Psoas muscle (tissue), 7 donors: ENCODE measurements at regions not wholly inside any gene's neighbourhood (a gene's known extent, or its start where the extent isn't known, plus 50 kb on each side); places are given as distances from the start of the nearest gene placed in this dataset.
"Not testable (repeated sequence)": the region's sequence is repeated elsewhere in the genome, so short reads cannot be mapped to it uniquely, and the experiment has no call there.

Source experiments
- ATAC-seq, 4 donors: fragments of 200-7000 bp; cut with Tn5 transposase; one replicate each; pipeline ENCODE4 v1.9.1; 2020; ENCODE audit warnings: moderate library complexity in 3 of 4, mild to moderate bottlenecking in 2 of 4
- DNase-seq, 2 donors: peaks; one replicate each; pipeline ENCODE4 v3.0.0-alpha.2; 2020
- H3K27ac ChIP-seq: fragments of 200-600 bp; one replicate; pipeline ENCODE4 v1.8.0; 2022
- H3K27me3 ChIP-seq, 3 donors: fragments of 200-600 bp in 1 of 3; one replicate each; pipeline versions ENCODE4 v1.6.1 to v1.8.0; 2013 to 2022; ENCODE audit warnings: low read length in 2 of 3, mild to moderate bottlenecking in 2 of 3, moderate library complexity in 1 of 3; ENCODE audit not compliant: insufficient read depth in 3 of 3
- H3K36me3 ChIP-seq, 2 donors: fragments of 200-600 bp in 1 of 2; one replicate each; pipeline versions ENCODE4 v1.6.1 to v1.8.0; 2013 to 2022; ENCODE audit warnings: low read depth in 1 of 2, mild to moderate bottlenecking in 1 of 2, moderate library complexity in 1 of 2; ENCODE audit not compliant: insufficient read depth in 1 of 2
- H3K4me1 ChIP-seq: fragments of 200-600 bp; one replicate; pipeline ENCODE4 v1.8.0; 2022
- H3K4me3 ChIP-seq: fragments of 200-600 bp; one replicate; pipeline ENCODE4 v1.8.0; 2022; ENCODE audit warnings: mild to moderate bottlenecking
- H3K9me3 ChIP-seq: fragments of 200-600 bp; one replicate; pipeline ENCODE4 v1.8.0; 2022
- WGBS, 3 donors: extraction: QIAGEN DNeasy Blood & Tissue Kit; methylation state at CpG; one replicate each; pipeline versions ENCODE4 v1.1.6 to v1.1.7; 2013; 5-methylcytosine and 5-hydroxymethylcytosine counted together
- intact Hi-C, 2 donors: fragments of 100-400 bp; cut with DNase I; formaldehyde crosslinking; loops; one replicate each; pipeline versions ENCODE4 v1.11.0 to v1.14.2; 2022
- TF ChIP-seq, protein P1 (sequence below): fragments of 200-600 bp; IDR thresholded peaks from one replicate; pipeline ENCODE4 v1.8.0; 2022; ENCODE audit warnings: antibody characterized with exemption
- donor health status: healthy with polysubstance abuse.
- donor health status: DM: no; HTN: no; CAD: no; lungs with moderate emphysema.
- donor health status: Bipolar disorder and iron deficiency.
- donor health status: healthy.
- donor health status: DM: yes; HTN: yes; CAD: no.
- donor health status: DM: no; HTN: no; CAD: no.
- donor health status: DM: yes; HTN: yes; CAD: no.

DNA sequence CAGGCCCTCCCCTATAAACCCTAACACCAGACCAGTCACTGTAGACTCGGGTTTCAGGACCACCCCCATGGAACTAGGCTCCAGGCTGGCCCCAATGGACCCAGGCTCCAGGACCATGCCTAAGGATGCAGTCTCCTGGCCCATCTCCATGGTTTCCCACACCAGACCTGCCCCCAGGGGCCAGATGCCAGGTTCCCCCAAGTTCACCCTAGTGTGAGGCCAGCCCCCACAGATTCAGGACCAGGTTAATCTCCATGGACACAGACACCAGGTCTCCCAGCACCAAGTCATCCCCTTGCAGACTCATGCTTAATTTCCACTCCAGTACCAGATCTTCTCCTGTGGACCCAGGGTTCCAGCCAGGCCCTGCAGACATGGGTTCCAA, 103.8 kb upstream of the LANCL2 start:
- H3K4me1 ChIP-seq, result no peaks in the 10 kb centered on the region
- no peaks in the 10 kb centered on the region for H3K9me3 ChIP-seq
- ATAC-seq, result no peak
- intact Hi-C loops, result no loop called here
- WGBS, 3 donors, result 71 to 93% (median 92%) methylated on average over 1 of the region's 1 CpG
- H3K27ac ChIP-seq, result no peak overlapping the region
- TF ChIP-seq, protein P1, sequence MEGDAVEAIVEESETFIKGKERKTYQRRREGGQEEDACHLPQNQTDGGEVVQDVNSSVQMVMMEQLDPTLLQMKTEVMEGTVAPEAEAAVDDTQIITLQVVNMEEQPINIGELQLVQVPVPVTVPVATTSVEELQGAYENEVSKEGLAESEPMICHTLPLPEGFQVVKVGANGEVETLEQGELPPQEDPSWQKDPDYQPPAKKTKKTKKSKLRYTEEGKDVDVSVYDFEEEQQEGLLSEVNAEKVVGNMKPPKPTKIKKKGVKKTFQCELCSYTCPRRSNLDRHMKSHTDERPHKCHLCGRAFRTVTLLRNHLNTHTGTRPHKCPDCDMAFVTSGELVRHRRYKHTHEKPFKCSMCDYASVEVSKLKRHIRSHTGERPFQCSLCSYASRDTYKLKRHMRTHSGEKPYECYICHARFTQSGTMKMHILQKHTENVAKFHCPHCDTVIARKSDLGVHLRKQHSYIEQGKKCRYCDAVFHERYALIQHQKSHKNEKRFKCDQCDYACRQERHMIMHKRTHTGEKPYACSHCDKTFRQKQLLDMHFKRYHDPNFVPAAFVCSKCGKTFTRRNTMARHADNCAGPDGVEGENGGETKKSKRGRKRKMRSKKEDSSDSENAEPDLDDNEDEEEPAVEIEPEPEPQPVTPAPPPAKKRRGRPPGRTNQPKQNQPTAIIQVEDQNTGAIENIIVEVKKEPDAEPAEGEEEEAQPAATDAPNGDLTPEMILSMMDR, result no peak
- no peak overlapping the region for H3K4me3 ChIP-seq
- H3K27me3 ChIP-seq, result no peaks in the 10 kb centered on the region
- no peaks in the 10 kb centered on the region for H3K36me3 ChIP-seq
- no peak for DNase-seq

DNA sequence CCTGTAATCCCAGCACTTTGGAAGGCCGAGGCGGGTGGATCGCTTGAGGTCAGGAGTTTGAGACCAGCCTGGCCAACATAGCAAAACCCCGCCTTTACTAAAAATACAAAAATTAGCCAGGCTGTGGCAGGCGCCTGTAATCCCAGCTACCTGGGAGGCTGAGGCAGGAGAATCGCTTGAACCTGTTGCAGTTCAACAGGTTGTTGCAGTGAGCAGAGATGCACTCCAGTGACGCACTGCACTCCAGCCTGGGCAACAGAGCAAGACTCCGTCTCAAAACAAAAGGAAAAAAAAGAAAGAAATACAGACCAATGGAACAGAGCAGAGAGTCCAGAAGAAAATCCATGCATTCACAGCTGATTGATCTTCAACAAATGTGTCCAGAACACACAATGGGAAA, 99.8 kb upstream of the LANCL2 start:
- H3K36me3 ChIP-seq, H3K9me3 ChIP-seq, H3K4me3 ChIP-seq, intact Hi-C loops, ATAC-seq, H3K27me3 ChIP-seq, H3K27ac ChIP-seq, H3K4me1 ChIP-seq, DNase-seq: not testable (repeated sequence)
- WGBS, 3 donors, result 89 to 92% (median 91%) methylated on average over 8 of the region's 8 CpGs

DNA sequence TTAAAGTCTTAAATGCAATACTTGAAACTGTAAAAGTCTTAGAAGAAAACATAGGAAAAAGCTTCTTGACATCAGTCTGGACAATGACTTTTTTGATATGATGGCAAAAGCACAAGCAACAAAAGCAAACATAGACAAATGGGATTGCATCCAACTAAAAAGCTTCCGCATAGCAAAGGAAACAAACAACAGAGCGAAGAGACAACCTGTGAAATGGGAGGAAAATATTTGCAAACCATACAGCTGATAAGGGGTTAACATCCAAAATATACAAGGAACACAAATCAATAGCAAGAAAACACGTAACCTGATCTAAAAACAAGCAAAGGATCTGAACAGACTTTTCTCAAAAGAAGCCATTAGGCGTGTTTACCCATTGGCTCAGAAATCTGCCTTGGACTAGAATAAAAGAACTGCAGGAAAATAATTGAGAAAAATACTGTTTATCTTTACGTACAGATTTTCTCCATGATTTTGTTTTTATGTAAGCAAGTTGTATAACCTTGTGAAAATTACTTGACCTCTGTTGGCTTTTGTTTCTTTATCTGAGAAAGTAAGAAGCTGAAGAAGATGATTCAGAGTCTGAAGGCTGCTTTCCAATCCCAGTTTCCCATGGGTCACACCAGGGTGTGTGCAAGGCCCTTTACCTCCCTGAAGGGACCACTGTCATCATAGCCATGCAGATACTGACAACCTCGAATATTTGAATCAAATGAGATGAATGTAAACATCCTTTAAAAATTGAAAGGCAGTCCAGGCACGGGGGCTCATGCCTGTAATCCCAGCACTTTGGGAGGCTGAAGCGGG, 99.1 kb upstream of the LANCL2 start:
- Histone ChIP-seq H3K27me3 (no peaks in the 10 kb centered on the region), H3K4me1 (no peaks in the 10 kb centered on the region), H3K4me3 (no peak overlapping the region), H3K27ac (no peak overlapping the region), H3K36me3 (no peaks in the 10 kb centered on the region), H3K9me3 (no peaks in the 10 kb centered on the region)
- ATAC-seq (no peak), DNase-seq (no peak)
- WGBS, 3 donors, result 75 to 77% (median 76%) methylated on average over 8 of the region's 8 CpGs
- TF ChIP-seq, protein P1, result no peak
- intact Hi-C loops, result no loop called here

DNA sequence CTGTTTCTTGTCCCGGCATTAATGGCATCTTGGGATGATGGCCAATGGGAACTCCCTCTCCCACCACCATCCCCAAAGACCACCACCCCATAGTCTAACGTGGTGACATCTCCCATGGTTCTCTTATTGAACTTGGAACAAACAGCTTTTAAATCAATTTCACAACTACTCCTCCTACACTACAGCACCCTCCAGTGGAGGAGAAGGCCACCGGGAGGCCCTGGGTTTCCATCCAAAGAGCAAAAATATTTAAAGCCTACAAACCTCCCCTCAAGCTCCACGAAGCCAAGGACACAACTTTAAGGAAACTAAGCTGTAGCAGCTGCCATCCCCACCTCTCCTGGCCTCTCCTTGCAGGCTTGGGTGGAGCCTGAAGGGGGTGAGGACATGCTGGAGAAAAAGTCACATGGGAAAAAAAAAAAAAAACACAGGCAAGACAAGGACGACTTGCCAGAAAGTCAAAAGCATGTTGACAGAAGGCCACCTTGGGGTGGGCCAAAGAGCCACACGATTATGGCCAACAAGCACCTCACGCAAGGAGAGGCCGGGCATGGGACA, 94.0 kb upstream of the LANCL2 start:
- no peak for ATAC-seq
- TF ChIP-seq, protein P1, result peak; percentile 14
- H3K4me3 ChIP-seq, result no peak overlapping the region
- no peak overlapping the region for H3K27ac ChIP-seq
- 67 to 69% (median 67%) methylated on average over 8 of the region's 8 CpGs for WGBS, 3 donors
- H3K4me1 ChIP-seq, result no peaks in the 10 kb centered on the region
- DNase-seq, result no peak
- intact Hi-C loops, result no loop called here
- H3K27me3 ChIP-seq, result no peaks in the 10 kb centered on the region
- H3K9me3 ChIP-seq, result no peaks in the 10 kb centered on the region
- no peaks in the 10 kb centered on the region for H3K36me3 ChIP-seq

DNA sequence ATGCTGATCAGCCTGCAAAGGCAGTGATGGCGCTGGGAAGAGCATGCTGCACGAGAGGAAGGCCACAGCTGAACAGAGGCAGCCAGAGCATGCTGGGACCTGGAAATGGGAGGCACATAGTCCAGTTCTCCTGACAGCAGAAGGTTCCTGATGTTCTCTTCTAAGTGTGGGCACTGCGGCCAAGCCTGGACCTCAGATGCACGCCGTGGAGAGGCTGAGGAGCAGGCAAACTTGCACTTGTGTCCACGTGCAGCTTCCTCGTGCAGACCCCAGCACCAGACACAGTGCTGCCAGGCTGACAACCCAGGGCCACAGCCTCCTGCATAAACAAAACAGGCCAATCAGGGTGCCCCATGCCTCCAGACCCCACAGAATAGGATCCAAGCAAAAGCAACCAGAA, 93.5 kb upstream of the LANCL2 start:
- H3K9me3 ChIP-seq, result no peaks in the 10 kb centered on the region
- ATAC-seq, result no peak
- H3K27ac ChIP-seq, result no peak overlapping the region
- DNase-seq, result no peak
- H3K36me3 ChIP-seq, result no peaks in the 10 kb centered on the region
- intact Hi-C loops, result no loop called here
- TF ChIP-seq, protein P1, result no peak
- H3K27me3 ChIP-seq, result no peaks in the 10 kb centered on the region
- 75 to 83% (median 80%) methylated on average over 7 of the region's 7 CpGs for WGBS, 3 donors
- H3K4me1 ChIP-seq, result no peaks in the 10 kb centered on the region
- no peak overlapping the region for H3K4me3 ChIP-seq
